ENCODE measurements at regions not wholly inside any gene's neighbourhood (a gene's known extent, or its start where the extent isn't known, plus 50 kb on each side); places are given as distances from the start of the nearest gene placed in this dataset.
"Not testable (repeated sequence)": the region's sequence is repeated elsewhere in the genome, so short reads cannot be mapped to it uniquely, and the experiment has no call there.

DNA sequence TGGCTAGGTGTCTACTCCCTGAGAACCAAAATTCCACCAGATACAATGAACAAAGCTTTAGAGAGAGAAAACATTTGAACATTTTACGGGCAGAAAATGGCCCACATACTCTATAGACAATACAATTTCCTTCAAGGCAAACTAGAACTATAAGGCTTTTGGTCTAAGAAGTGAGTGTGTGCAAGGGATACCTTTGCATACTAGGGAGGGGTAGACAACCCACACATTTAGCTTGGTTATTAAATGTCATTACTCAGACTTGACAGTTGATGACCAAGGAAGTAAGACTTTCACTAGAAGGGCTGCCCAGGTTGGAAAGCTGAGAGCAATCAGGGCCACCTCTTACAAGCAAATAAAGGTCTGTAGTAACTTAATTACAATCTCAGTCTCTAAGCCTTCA lies 64.0 kb upstream of the PLEKHM1 start:
- not testable (repeated sequence) for H3K4me3 ChIP-seq (ENCODE audit: low read depth, low read length); DNase-seq (ENCODE audit: low read depth)

DNA sequence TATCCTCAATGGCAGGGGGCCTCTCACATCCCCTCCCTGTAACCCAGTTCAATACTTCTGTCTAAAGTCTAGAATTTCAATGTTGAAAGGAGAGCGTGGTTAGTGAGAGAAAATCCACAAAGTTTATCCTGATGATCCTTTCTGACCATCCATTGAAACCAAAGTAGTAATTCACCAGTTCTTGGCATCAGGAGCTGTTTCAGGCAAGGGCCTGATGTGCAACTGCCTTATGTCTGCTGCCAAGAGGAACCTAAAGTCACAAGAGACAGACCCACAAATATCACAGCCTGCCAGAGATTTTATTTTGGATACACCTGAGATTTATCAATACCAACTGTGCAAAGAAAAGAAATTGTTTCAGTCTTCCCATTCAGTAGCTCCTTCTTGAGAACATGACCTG lies 68.3 kb upstream of the PLEKHM1 start:
- H3K4me3 ChIP-seq (ENCODE audit: low read depth, low read length); DNase-seq (ENCODE audit: low read depth): not testable (repeated sequence)

DNA sequence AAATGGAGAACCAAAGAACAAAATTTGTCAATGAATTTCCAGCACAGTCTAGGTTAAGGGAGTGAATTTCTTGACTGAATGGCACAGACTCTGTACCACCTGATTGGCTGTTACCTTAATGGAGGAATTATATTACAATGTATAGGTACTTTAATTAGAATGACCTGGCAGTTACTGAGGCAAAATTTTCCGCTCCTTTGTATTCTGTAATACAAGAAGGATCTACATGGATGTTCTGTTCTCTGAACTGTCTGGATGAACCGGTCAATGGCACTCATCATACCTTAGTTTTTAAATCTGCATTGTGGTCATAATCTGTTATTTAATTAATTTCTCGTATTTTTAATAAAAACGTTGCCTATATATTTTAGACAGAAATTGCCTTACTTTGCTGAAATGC lies 72.3 kb upstream of the PLEKHM1 start:
- H3K4me3 ChIP-seq (ENCODE audit: low read depth, low read length); DNase-seq (ENCODE audit: low read depth): not testable (repeated sequence)

DNA sequence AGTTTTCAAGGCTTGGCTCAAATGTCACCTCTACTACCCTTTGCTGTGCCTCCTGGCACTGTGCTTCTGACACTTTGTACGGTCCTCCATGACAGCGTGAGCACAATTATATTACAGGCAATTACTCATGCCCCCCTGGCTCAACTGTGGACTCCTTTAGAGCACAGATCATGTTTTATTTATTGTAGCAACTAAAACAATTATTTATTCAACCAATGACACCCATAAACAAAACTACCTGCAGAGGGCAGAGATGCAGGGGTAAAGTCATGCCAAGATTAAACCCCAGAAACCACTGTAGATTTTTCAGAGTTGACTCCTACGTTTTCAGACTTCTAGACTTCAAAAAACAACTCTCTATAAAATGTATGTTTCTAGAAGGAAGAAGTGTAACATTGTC lies 72.8 kb upstream of the PLEKHM1 start:
- DNase-seq (ENCODE audit: low read depth); H3K4me3 ChIP-seq (ENCODE audit: low read depth, low read length): not testable (repeated sequence)

DNA sequence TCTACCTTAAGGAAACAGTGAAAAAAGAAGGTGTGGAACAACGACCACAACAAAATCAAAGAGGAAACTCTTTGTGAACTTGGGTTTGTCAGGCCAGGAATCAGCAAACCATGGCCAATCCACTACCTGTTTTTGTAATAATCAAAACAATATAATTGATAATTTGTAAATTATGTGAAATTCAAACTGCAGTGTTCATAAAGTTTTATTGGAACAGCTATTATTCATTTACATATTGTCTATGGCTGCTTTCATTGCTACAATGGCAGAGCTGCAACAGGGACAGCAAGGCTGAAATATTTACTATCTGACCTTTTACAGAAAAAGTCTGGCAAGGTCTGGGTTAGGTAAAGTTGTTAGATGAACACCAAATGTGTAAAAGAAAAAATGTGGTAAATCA lies 77.8 kb upstream of the PLEKHM1 start:
- not testable (repeated sequence) for H3K4me3 ChIP-seq (ENCODE audit: low read depth, low read length); DNase-seq (ENCODE audit: low read depth)

DNA sequence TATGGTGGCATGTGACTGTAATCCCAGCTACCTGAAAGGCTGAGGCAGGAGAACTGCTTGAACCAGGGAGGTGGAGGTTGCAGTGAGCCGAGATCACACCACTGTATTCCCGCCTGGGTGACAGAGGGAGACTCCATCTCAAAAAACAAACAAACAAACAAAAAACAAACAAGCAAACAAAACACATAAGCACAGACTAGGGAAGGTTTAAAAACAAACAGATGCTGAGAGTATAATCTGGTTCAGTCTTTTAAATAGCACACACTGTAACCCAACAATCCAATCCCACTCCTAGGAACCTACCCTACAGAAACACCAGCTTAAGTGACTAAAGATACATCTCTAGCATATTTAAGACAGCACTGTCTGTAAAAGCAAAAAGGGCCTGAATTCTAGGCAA lies 82.8 kb upstream of the PLEKHM1 start:
- DNase-seq (ENCODE audit: low read depth); H3K4me3 ChIP-seq (ENCODE audit: low read depth, low read length): not testable (repeated sequence)

DNA sequence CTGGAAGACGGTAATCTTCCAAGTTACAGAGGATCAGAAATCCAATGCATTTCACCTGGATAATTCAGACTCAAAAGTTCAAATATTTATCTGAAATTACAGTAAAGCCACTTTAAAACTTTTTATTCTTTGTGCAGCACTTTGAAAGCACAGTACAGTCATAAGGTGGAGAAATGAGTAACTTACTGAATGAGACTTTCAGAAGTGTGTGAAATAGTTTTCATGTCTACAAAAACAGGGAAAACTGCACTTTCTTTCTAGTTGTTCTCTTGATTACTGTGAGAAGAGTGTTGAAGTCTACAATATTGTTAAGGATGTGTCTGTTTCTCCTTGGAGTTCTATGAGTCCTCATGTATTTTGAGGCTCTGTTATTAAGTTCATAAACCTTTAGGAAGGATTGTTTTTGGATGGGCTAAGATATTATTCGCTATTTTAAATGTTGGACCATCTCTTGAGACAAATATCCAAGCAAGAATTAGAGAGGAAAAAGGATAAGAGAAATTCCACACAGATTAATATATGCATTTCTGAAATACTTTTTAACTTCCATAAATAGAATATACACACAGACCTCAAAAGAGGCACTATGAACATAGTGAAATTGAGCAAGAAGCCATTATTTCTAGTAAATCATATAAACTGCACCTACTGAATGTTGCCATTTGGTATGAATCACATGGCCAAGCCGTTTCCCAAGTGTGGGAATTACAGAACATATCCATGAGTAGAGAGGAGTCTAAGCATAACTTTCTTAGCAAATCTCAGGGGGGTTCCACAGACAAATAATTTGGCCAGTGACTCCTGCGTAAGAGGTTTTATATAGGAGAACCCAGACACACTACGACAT lies 83.6 kb upstream of the PLEKHM1 start:
- DNase-seq (ENCODE audit: low read depth): no peak
- no peak overlapping the region for H3K4me3 ChIP-seq (ENCODE audit: low read depth, low read length)

DNA sequence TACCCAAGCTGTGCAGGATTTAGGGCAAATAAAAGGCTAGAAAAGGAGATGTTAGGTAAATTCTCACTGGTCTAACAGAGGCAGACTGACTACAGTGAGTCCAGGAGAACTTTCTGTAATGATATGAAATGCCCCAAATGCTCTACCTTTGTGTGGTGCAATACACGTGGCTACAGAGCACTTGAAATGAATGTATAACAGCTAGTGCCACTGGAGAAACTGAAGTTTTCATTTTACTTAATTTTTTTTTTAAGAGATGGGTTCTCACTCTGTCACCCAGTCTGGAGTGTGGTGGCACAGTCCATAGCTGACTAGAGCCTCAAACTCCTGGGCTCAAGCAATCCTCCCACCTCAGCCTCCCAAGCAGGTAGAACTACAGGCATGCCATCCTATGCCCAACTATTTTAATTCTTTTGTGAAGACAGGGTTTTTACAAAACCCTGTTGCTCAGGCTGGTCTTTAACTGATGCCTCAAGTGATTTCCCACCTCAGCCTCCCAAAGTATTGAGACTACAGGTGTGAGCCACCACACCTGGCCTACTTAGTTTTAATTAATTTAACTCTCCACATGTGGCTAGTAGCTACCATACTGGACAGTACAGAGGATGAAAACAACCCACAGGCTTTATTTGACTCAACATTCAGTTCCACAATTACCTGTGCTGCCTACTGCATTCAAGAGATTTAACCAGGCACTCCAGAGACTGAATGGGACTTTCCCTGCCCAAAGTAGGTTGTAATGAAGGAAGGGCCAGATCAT lies 84.8 kb upstream of the PLEKHM1 start:
- TF ChIP-seq, protein P1, sequence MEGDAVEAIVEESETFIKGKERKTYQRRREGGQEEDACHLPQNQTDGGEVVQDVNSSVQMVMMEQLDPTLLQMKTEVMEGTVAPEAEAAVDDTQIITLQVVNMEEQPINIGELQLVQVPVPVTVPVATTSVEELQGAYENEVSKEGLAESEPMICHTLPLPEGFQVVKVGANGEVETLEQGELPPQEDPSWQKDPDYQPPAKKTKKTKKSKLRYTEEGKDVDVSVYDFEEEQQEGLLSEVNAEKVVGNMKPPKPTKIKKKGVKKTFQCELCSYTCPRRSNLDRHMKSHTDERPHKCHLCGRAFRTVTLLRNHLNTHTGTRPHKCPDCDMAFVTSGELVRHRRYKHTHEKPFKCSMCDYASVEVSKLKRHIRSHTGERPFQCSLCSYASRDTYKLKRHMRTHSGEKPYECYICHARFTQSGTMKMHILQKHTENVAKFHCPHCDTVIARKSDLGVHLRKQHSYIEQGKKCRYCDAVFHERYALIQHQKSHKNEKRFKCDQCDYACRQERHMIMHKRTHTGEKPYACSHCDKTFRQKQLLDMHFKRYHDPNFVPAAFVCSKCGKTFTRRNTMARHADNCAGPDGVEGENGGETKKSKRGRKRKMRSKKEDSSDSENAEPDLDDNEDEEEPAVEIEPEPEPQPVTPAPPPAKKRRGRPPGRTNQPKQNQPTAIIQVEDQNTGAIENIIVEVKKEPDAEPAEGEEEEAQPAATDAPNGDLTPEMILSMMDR (conservative IDR thresholded peaks at IDR 0.05; ENCODE audit: low read depth, low read length): no peak
- DNase-seq (ENCODE audit: low read depth): no peak
- no peak overlapping the region for H3K4me3 ChIP-seq (ENCODE audit: low read depth, low read length)

More for the DNA sequence above, 83.6 kb upstream of the PLEKHM1 start:
- TF ChIP-seq, protein P1 (conservative IDR thresholded peaks at IDR 0.05; ENCODE audit: low read depth, low read length): no peak

DNA sequence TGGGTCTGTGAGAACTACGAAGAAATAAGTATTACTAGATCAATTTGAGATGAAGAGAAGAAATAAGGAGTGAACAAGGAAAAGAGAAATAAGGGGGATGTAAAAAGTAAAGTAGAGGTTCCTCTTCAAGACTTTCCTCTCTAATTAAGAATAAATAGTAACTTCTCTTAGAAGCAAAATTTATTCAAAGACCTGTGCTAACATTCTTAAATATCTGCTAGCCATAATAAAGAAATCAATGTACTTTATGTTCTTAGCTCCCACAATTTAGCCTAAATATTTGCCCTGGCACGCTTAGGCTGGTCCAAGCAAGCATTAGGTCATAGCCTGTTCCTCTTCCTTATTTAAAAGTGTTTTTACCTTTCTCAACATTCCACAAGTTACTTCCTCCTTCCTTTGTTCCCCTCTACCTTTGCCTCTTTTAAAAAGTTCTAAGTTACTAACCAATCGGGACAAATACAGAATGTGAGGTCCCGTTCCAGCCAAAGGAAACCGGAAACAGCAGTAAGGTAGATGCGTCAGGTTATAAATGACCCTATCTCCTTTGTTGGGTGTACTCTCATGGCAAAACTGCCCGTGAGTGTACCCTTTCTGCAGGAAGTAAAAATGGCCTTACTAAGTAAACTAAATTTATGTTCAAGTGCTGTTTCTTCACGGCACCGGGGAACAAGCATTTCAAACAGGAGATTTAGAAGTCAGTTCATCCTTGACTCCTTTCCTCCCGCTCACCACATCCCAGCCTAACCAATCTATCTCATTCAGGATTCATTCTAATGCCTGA lies 86.2 kb upstream of the PLEKHM1 start:
- DNase-seq (ENCODE audit: low read depth); H3K4me3 ChIP-seq (ENCODE audit: low read depth, low read length): not testable (repeated sequence)

DNA sequence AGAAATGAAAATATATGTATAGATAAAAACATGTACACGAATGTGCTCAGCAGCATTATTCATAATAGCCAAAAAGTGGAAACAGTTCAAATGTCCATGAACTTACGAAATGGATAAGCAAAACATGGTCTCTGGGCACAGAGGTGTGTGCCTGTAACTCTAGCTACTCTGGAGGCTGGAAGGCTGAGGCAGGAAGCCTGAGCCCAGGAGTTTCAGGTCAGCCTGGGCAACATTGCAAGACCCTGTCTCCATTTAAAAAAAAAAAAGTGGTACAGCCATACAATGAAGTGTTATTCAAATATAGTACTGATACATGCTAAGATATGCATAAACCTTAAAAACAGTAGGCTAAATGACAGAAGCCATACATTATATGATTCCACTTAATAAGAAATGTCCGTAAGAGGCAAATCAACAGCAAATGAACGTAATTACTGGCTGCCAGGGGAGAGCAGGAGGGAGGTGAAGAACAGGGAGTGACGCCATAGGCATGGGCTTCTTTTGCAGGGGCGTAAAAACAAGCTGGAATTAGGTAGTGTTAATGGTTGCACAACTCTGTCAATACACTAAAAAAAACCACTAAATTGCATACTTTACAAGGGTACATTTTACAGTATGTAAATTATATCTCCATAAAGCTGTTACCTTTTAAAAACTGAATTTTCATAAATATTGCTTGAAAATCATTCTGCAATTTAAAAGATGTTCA lies 87.2 kb upstream of the PLEKHM1 start:
- TF ChIP-seq, protein P1 (conservative IDR thresholded peaks at IDR 0.05; ENCODE audit: low read depth, low read length): no peak
- no peak overlapping the region for H3K4me3 ChIP-seq (ENCODE audit: low read depth, low read length)
- DNase-seq (ENCODE audit: low read depth): no peak
